HS-5 (cell line): ENCODE measurements at regions not wholly inside any gene's neighbourhood (a gene's known extent, or its start where the extent isn't known, plus 50 kb on each side); places are given as distances from the start of the nearest gene placed in this dataset.
A peak's percentile ranks its signal among the peaks of the same experiment; 100 is the strongest.

Source experiments
- DNase-seq: peaks from one replicate; pipeline ENCODE4 v3.0.0-alpha.2; 2012; ENCODE audit warnings: low read depth

DNA sequence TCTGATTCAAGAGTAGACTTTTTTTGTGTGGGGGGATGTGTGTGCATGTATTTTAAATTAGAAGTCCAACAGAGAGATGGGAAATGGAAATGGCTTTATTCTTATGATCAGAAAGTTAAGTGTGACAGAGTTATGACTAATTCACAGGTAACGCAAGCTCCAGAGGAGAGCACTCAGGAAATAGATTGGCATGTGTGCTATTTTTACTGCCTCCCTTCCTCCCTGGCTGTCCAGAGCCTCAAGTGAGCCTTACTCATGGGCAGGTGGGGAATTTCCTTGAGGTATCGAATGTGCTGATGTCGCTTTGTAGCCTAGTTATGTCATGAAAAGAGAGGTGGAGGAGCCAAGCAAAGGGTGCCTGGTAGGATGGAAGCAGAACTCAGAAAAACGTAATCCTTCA, 70.3 kb upstream of the BDNF start:
- DNase-seq = peak; percentile 1

GRCh38 chr11:27763736-27764135, 63.5 kb upstream of the BDNF start:
- no peak for DNase-seq

- no peak for DNase-seq
Observed at GRCh38 chr11:27761356-27761755, 61.1 kb upstream of the BDNF start.

- peak; percentile 45 for DNase-seq
Observed at GRCh38 chr11:27757953-27758352, 57.7 kb upstream of the BDNF start.

- DNase-seq = peak; percentile 2
Observed at GRCh38 chr11:27754035-27755017, 54.1 kb upstream of the BDNF start.
